Neural cell (in vitro differentiated cells): ENCODE measurements at regions not wholly inside any gene's neighbourhood (a gene's known extent, or its start where the extent isn't known, plus 50 kb on each side); places are given as distances from the start of the nearest gene placed in this dataset.

ENCODE experiments used
- H2AFZ ChIP-seq: fragments of 200-600, 300-800 bp; sonication (generic), shearing (Covaris generic); 2 replicates; pipeline ENCODE4 v1.6.0; 2014; ENCODE audit warnings: low read depth, mild to moderate bottlenecking, antibody characterized with exemption, low read length, moderate library complexity
- H3F3A ChIP-seq: fragments of 200-600 bp; shearing (Covaris generic); 2 replicates; pipeline ENCODE4 v1.6.1; 2016; ENCODE audit warnings: mild to moderate bottlenecking, moderate library complexity, mixed read lengths, antibody characterized with exemption, low read length; ENCODE audit not compliant: insufficient read depth, poor library complexity, severe bottlenecking
- H3K27ac ChIP-seq: fragments of 200-600, 300-800 bp; sonication (generic), shearing (Covaris generic); 2 replicates; pipeline ENCODE4 v1.5.1; 2014; ENCODE audit warnings: mild to moderate bottlenecking, low read length, moderate library complexity
- H3K27me3 ChIP-seq: fragments of 300-800, 200-600 bp; sonication (generic), shearing (Covaris generic); 2 replicates; pipeline ENCODE4 v1.6.0; 2014; ENCODE audit warnings: mild to moderate bottlenecking, low read depth, low read length, moderate library complexity; ENCODE audit not compliant: insufficient read depth
- H3K36me3 ChIP-seq: fragments of 300-800, 200-600 bp; sonication (generic), shearing (Covaris generic); 2 replicates; pipeline ENCODE4 v1.5.1; 2014; ENCODE audit warnings: mild to moderate bottlenecking, antibody characterized with exemption, low read length, moderate library complexity; ENCODE audit not compliant: insufficient read depth
- H3K4me2 ChIP-seq: fragments of 300-800, 200-600 bp; sonication (generic), shearing (Covaris generic); 2 replicates; pipeline ENCODE4 v1.6.0; 2014; ENCODE audit warnings: mild to moderate bottlenecking, low read length
- H3K4me3 ChIP-seq: fragments of 300-800, 200-600 bp; sonication (generic), shearing (Covaris generic); 2 replicates; pipeline ENCODE4 v1.5.1; 2014; ENCODE audit warnings: mild to moderate bottlenecking, low read length, moderate library complexity
- H3K79me2 ChIP-seq: fragments of 200-600 bp; shearing (Covaris generic); replicated peaks from 2 replicates; pipeline ENCODE4 v1.6.0; 2014; ENCODE audit warnings: mild to moderate bottlenecking, low read length, moderate library complexity; ENCODE audit not compliant: insufficient read depth
- H3K9ac ChIP-seq: fragments of 300-800, 200-600 bp; sonication (generic), shearing (Covaris generic); 2 replicates; pipeline ENCODE4 v1.6.1; 2016; ENCODE audit warnings: mild to moderate bottlenecking, low read length, mixed read lengths
- H3K9me2 ChIP-seq: fragments of 200-600 bp; shearing (Covaris generic); 2 replicates; pipeline ENCODE4 v1.6.1; 2016; ENCODE audit warnings: mild to moderate bottlenecking, low read length, mixed read lengths; ENCODE audit not compliant: insufficient read depth
- H3K9me3 ChIP-seq: fragments of 200-600, 300-800 bp; sonication (generic), shearing (Covaris generic); 2 replicates; pipeline ENCODE4 v1.6.1; 2016; ENCODE audit warnings: mild to moderate bottlenecking, mixed run types, low read length, moderate library complexity, mixed read lengths
- H4K20me1 ChIP-seq: fragments of 200-600 bp; shearing (Covaris generic); 2 replicates; pipeline ENCODE4 v1.6.1; 2016; ENCODE audit warnings: mild to moderate bottlenecking, mixed run types; ENCODE audit not compliant: insufficient read depth
- CTCF ChIP-seq: fragments of 450-650 bp; IDR thresholded peaks from 2 replicates; pipeline ENCODE4 v1.5.1; 2014; ENCODE audit warnings: antibody characterized with exemption, mild to moderate bottlenecking, moderate library complexity; ENCODE audit not compliant: poor library complexity, severe bottlenecking
- EP300 ChIP-seq: fragments of 450-650 bp; conservative IDR thresholded peaks from 2 replicates; pipeline ENCODE4 v1.6.1; 2014; ENCODE audit warnings: antibody characterized with exemption, mild to moderate bottlenecking, moderate library complexity; ENCODE audit not compliant: poor library complexity, severe bottlenecking
- EZH2 ChIP-seq: fragments of 200-600, 300-800 bp; shearing (Covaris generic), sonication (generic); IDR thresholded peaks from 2 replicates; pipeline ENCODE4 v1.6.1; 2014; ENCODE audit warnings: antibody characterized with exemption, low read length, borderline replicate concordance, mild to moderate bottlenecking; ENCODE audit not compliant: insufficient read depth, poor library complexity, severe bottlenecking
- MXI1 ChIP-seq: fragments of 450-650 bp; conservative IDR thresholded peaks from 2 replicates; pipeline ENCODE4 v1.6.1; 2014; ENCODE audit warnings: antibody characterized with exemption, mild to moderate bottlenecking; ENCODE audit not compliant: poor library complexity, severe bottlenecking
- POLR2AphosphoS5 ChIP-seq: IDR thresholded peaks from 2 replicates; pipeline ENCODE4 v1.6.1; 2012
- RAD21 ChIP-seq: fragments of 450-650 bp; conservative IDR thresholded peaks from 2 replicates; pipeline ENCODE4 v1.6.1; 2014; ENCODE audit warnings: antibody characterized with exemption, mild to moderate bottlenecking, moderate library complexity
- REST ChIP-seq: IDR thresholded peaks from 2 replicates; pipeline ENCODE4 v1.6.1; 2012; ENCODE audit warnings: borderline replicate concordance
- SMC3 ChIP-seq: fragments of 450-650 bp; conservative IDR thresholded peaks from 2 replicates; pipeline ENCODE4 v1.6.1; 2014; ENCODE audit warnings: antibody characterized with exemption, mild to moderate bottlenecking, moderate library complexity; ENCODE audit not compliant: poor library complexity
- TAF1 ChIP-seq: IDR thresholded peaks from 2 replicates; pipeline ENCODE4 v1.6.1; 2012; ENCODE audit warnings: low read depth

GRCh38 chr15:72851586-72851985, 68.0 kb upstream of the ADPGK start:
- Histone ChIP-seq H3K27ac (no peak overlapping the region), H3K9me2 (no peaks in the 10 kb centered on the region), H3K4me2 (no peak overlapping the region), H3K79me2 (no peaks in the 10 kb centered on the region), H3F3A (no peaks in the 10 kb centered on the region), H2AFZ (no peak overlapping the region), H3K4me3 (no peak overlapping the region), H3K36me3 (no peaks in the 10 kb centered on the region), H3K9ac (no peak overlapping the region), H3K27me3 (no peaks in the 10 kb centered on the region), H4K20me1 (no peaks in the 10 kb centered on the region), H3K9me3 (no peaks in the 10 kb centered on the region)
- TF ChIP-seq POLR2AphosphoS5, result no peak
- TF ChIP-seq RAD21, result no peak
- no peak for TF ChIP-seq SMC3
- no peak for TF ChIP-seq MXI1
- no peak for TF ChIP-seq CTCF
- no peak for TF ChIP-seq TAF1
- no peak for TF ChIP-seq REST
- TF ChIP-seq EP300, result no peak
- no peak for TF ChIP-seq EZH2

GRCh38 chr15:72850833-72851232, 67.3 kb upstream of the ADPGK start:
- Histone ChIP-seq H3K9me3 (no peaks in the 10 kb centered on the region), H2AFZ (no peak overlapping the region), H3K27me3 (no peaks in the 10 kb centered on the region), H3K4me3 (no peak overlapping the region), H3K4me2 (no peak overlapping the region), H3K79me2 (no peaks in the 10 kb centered on the region), H3K36me3 (no peaks in the 10 kb centered on the region), H3K27ac (no peak overlapping the region), H3F3A (no peaks in the 10 kb centered on the region), H3K9me2 (no peaks in the 10 kb centered on the region), H4K20me1 (no peaks in the 10 kb centered on the region), H3K9ac (no peak overlapping the region)
- TF ChIP-seq TAF1 (no peak), POLR2AphosphoS5 (no peak), RAD21 (no peak), MXI1 (no peak), REST (no peak), EP300 (no peak), EZH2 (no peak), SMC3 (no peak), CTCF (no peak)
